ENCODE measurements at regions not wholly inside any gene's neighbourhood (a gene's known extent, or its start where the extent isn't known, plus 50 kb on each side); places are given as distances from the start of the nearest gene placed in this dataset.

DNA sequence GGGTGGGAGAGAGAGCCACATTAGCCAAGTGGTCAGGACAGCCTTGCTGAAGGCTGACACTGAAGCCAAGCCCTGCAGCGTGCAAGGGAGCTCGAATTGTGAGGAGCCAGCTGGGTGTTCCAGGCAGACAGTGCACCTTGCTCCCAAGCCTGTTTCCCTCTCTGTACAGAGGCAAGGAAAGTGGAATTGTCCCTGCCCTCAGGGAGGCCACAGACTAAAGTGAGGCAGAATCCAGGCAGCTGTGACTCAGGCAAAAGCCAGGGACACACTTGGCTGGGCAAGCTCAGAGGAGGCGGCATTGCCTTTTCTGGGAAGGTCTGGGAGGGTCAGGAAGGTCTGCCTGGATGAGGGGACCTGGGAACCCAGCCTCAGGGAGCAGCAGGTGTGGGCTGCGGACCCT, 50.2 kb upstream of the LMX1B start:
- H3K4me3 ChIP-seq = no peak overlapping the region
- DNase-seq = no peak
- H3K36me3 ChIP-seq (ENCODE audit: insufficient read depth in 1 of 2, low read depth in 1 of 2) = no peaks in the 10 kb centered on the region
- no peak overlapping the region for H3K27ac ChIP-seq
- H3K4me1 ChIP-seq = no peaks in the 10 kb centered on the region
- peaks cover 0 to 43% (median 11%) of the 10 kb centered on the region in 3 donors for H3K27me3 ChIP-seq (ENCODE audit: insufficient read depth in 3 of 3, low read length in 2 of 3)
- peak in 1 of 4 donors; percentile 33 for ATAC-seq
- TF ChIP-seq, protein P1, sequence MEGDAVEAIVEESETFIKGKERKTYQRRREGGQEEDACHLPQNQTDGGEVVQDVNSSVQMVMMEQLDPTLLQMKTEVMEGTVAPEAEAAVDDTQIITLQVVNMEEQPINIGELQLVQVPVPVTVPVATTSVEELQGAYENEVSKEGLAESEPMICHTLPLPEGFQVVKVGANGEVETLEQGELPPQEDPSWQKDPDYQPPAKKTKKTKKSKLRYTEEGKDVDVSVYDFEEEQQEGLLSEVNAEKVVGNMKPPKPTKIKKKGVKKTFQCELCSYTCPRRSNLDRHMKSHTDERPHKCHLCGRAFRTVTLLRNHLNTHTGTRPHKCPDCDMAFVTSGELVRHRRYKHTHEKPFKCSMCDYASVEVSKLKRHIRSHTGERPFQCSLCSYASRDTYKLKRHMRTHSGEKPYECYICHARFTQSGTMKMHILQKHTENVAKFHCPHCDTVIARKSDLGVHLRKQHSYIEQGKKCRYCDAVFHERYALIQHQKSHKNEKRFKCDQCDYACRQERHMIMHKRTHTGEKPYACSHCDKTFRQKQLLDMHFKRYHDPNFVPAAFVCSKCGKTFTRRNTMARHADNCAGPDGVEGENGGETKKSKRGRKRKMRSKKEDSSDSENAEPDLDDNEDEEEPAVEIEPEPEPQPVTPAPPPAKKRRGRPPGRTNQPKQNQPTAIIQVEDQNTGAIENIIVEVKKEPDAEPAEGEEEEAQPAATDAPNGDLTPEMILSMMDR (IDR thresholded peaks at IDR 0.05) = no peak
- WGBS, 3 donors = 80 to 82% (median 82%) methylated on average over 4 of the region's 4 CpGs
- intact Hi-C loops (cut with DNase I) = no loop called here
- H3K9me3 ChIP-seq = no peaks in the 10 kb centered on the region
